ENCODE measurements at regions not wholly inside any gene's neighbourhood (a gene's known extent, or its start where the extent isn't known, plus 50 kb on each side); places are given as distances from the start of the nearest gene placed in this dataset.

DNA sequence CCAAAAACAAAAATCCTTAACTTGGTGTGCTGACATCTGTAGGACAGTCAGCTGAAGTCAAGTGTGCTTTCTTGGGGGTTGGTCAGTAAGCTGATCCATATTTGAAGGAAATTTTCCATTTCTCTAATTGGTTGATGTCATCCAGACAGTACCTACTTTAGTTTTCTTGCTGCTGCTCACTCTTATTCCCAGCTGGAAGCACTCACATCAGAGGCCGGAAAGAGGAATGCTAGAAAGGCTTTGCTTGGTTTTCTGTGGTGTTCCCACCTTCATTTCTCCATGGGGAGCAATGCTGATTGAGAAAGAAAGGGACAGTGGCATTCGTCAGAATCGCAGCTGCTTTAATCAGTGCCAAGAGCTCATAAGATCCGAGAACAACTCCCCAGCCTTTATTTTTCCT lies 227.0 kb downstream of the C4orf33 start:
- H3K27ac Mint-ChIP-seq (ENCODE audit: unreplicated experiment): no peak overlapping the region
- H3K9me3 Mint-ChIP-seq (ENCODE audit: unreplicated experiment): no peaks in the 10 kb centered on the region
- H3K27me3 Mint-ChIP-seq (ENCODE audit: unreplicated experiment): peaks cover 4% of the 10 kb centered on the region
- peaks cover 27% of the 10 kb centered on the region for H3K4me1 Mint-ChIP-seq (ENCODE audit: low read depth, unreplicated experiment)
- H3K36me3 Mint-ChIP-seq (ENCODE audit: unreplicated experiment): no peaks in the 10 kb centered on the region
- DNase-seq: no peak
- TF ChIP-seq CTCF (IDR thresholded peaks at IDR 0.05; ENCODE audit: partially characterized antibody, unreplicated experiment): no peak
- no peak overlapping the region for H3K4me3 Mint-ChIP-seq (ENCODE audit: unreplicated experiment)

GRCh38 chr4:129323658-129324057 lies 227.7 kb downstream of the C4orf33 start:
- TF ChIP-seq CTCF (IDR thresholded peaks at IDR 0.05; ENCODE audit: partially characterized antibody, unreplicated experiment): no peak
- DNase-seq: no peak

GRCh38 chr4:129326571-129327460 lies 230.9 kb downstream of the C4orf33 start:
- Mint-ChIP-seq H3K36me3 (ENCODE audit: unreplicated experiment) (no peaks in the 10 kb centered on the region), H3K27me3 (ENCODE audit: unreplicated experiment) (peaks cover 2% of the 10 kb centered on the region), H3K4me1 (ENCODE audit: low read depth, unreplicated experiment) (peaks cover 39% of the 10 kb centered on the region), H3K27ac (ENCODE audit: unreplicated experiment) (peak overlapping the region; percentile 9), H3K4me3 (ENCODE audit: unreplicated experiment) (no peak overlapping the region), H3K9me3 (ENCODE audit: unreplicated experiment) (no peaks in the 10 kb centered on the region)
- DNase-seq: no peak
- no peak for TF ChIP-seq CTCF (IDR thresholded peaks at IDR 0.05; ENCODE audit: partially characterized antibody, unreplicated experiment)

More at GRCh38 chr4:129323658-129324057, 227.7 kb downstream of the C4orf33 start:
- Mint-ChIP-seq H3K4me1 (ENCODE audit: low read depth, unreplicated experiment) (peaks cover 27% of the 10 kb centered on the region), H3K9me3 (ENCODE audit: unreplicated experiment) (no peaks in the 10 kb centered on the region), H3K36me3 (ENCODE audit: unreplicated experiment) (no peaks in the 10 kb centered on the region), H3K27me3 (ENCODE audit: unreplicated experiment) (peaks cover 4% of the 10 kb centered on the region), H3K27ac (ENCODE audit: unreplicated experiment) (peak overlapping the region; percentile 0), H3K4me3 (ENCODE audit: unreplicated experiment) (no peak overlapping the region)

DNA sequence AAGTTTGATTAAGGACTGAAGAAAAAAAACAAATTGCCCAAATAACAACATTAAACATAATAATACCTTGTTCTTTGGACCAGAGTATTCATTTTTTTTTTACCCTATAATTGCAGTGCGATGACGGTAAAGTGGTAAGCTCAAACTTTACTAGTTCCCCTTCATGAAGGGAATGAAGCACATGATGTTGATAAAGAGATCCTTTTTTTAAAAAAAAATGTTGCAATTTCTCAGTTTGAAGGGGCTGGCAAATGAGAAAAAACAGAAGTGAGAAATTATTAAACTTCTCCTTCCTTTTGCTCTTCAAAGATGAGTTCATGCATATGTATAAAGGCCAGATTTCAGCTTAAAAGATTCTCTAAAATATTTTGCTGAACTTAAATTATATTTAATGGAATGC lies 231.7 kb downstream of the C4orf33 start:
- no peak for TF ChIP-seq CTCF (IDR thresholded peaks at IDR 0.05; ENCODE audit: partially characterized antibody, unreplicated experiment)
- Mint-ChIP-seq H3K27ac (ENCODE audit: unreplicated experiment) (no peak overlapping the region), H3K4me3 (ENCODE audit: unreplicated experiment) (no peak overlapping the region), H3K9me3 (ENCODE audit: unreplicated experiment) (no peaks in the 10 kb centered on the region), H3K4me1 (ENCODE audit: low read depth, unreplicated experiment) (peaks cover 37% of the 10 kb centered on the region), H3K27me3 (ENCODE audit: unreplicated experiment) (peaks cover 2% of the 10 kb centered on the region), H3K36me3 (ENCODE audit: unreplicated experiment) (no peaks in the 10 kb centered on the region)
- DNase-seq: no peak

DNA sequence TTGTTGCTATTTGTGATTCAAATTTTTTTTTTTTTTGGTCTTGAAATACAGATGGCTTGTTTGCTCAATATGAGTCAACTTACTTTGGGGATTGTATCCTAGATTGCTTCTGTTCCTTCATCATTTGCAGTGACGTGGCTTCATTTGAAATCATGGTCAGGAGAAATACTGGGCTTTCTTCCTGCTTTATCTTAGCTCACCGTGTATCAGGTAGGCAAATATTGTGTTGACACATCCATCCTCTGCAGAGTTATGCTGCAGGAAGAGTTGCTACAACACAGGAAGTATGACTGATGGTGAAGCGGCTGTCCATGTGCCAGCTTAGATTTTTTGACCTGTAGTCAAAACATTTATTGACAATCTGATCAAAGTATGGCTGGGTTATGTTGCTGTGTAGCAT lies 232.2 kb downstream of the C4orf33 start:
- no peaks in the 10 kb centered on the region for H3K36me3 Mint-ChIP-seq (ENCODE audit: unreplicated experiment)
- no peaks in the 10 kb centered on the region for H3K9me3 Mint-ChIP-seq (ENCODE audit: unreplicated experiment)
- H3K27ac Mint-ChIP-seq (ENCODE audit: unreplicated experiment): no peak overlapping the region
- no peak overlapping the region for H3K4me3 Mint-ChIP-seq (ENCODE audit: unreplicated experiment)
- no peak for DNase-seq
- no peak for TF ChIP-seq CTCF (IDR thresholded peaks at IDR 0.05; ENCODE audit: partially characterized antibody, unreplicated experiment)
- peaks cover 2% of the 10 kb centered on the region for H3K27me3 Mint-ChIP-seq (ENCODE audit: unreplicated experiment)
- peaks cover 36% of the 10 kb centered on the region for H3K4me1 Mint-ChIP-seq (ENCODE audit: low read depth, unreplicated experiment)

Measured in glutamatergic neuron (in vitro differentiated cells).